Smooth muscle cell (in vitro differentiated cells): ENCODE measurements at regions not wholly inside any gene's neighbourhood (a gene's known extent, or its start where the extent isn't known, plus 50 kb on each side); places are given as distances from the start of the nearest gene placed in this dataset.

Experiments used
- DNase-seq: peaks from one replicate; lab custom pipeline; 2025; ENCODE audit not compliant: unreplicated experiment; lab: John Stamatoyannopoulos, UW
- H2AFZ ChIP-seq: fragments of 200-600 bp; sonication (generic); 2 replicates; pipeline ENCODE4 v1.6.0; 2016; ENCODE audit warnings: antibody characterized with exemption, low read depth, mild to moderate bottlenecking
- H3F3A ChIP-seq: fragments of 200-600 bp; sonication (generic); 2 replicates; pipeline ENCODE4 v1.6.0; 2017; ENCODE audit warnings: antibody characterized with exemption, low read depth
- H3K27ac ChIP-seq: fragments of 200-600 bp; sonication (generic); 2 replicates; pipeline ENCODE4 v1.5.1; 2016; ENCODE audit warnings: low read depth, mild to moderate bottlenecking
- H3K27me3 ChIP-seq: fragments of 200-600 bp; sonication (generic); 2 replicates; pipeline ENCODE4 v1.6.1; 2016; ENCODE audit warnings: low read depth, mild to moderate bottlenecking
- H3K36me3 ChIP-seq: fragments of 200-600 bp; sonication (generic); 2 replicates; pipeline ENCODE4 v1.5.1; 2016; ENCODE audit warnings: low read depth
- H3K4me1 ChIP-seq: fragments of 200-600 bp; sonication (generic); 2 replicates; pipeline ENCODE4 v1.5.1; 2016; ENCODE audit warnings: low read depth
- H3K4me2 ChIP-seq: fragments of 200-600 bp; sonication (generic); 2 replicates; pipeline ENCODE4 v1.6.0; 2016; ENCODE audit warnings: mild to moderate bottlenecking
- H3K4me3 ChIP-seq: fragments of 200-600 bp; sonication (generic); 2 replicates; pipeline ENCODE4 v1.5.1; 2016; ENCODE audit warnings: mild to moderate bottlenecking
- H3K79me2 ChIP-seq: fragments of 200-600 bp; sonication (generic); 2 replicates; pipeline ENCODE4 v1.6.0; 2016; ENCODE audit warnings: low read depth, mild to moderate bottlenecking
- H3K9ac ChIP-seq: fragments of 200-600 bp; sonication (generic); 2 replicates; pipeline ENCODE4 v1.6.0; 2016; ENCODE audit warnings: low read depth
- H3K9me3 ChIP-seq: fragments of 200-600 bp; sonication (generic); replicated peaks from 2 replicates; pipeline ENCODE4 v1.5.1; 2016; ENCODE audit warnings: low read depth
- H4K20me1 ChIP-seq: fragments of 200-600 bp; sonication (generic); 2 replicates; pipeline ENCODE4 v1.6.0; 2016; ENCODE audit warnings: low read depth
- WGBS: methylation state at CpG from one replicate; pipeline ENCODE4 v1.1.7; 2016; ENCODE audit warnings: low lambda C conversion rate; 5-methylcytosine and 5-hydroxymethylcytosine counted together
- TF ChIP-seq, protein P1 (sequence below): fragments of 200-600 bp; sonication (generic); IDR thresholded peaks from 2 replicates; pipeline ENCODE4 v1.5.1; 2017; ENCODE audit warnings: borderline replicate concordance, mild to moderate bottlenecking, antibody characterized with exemption; ENCODE audit not compliant: insufficient read depth, poor library complexity, severe bottlenecking

DNA sequence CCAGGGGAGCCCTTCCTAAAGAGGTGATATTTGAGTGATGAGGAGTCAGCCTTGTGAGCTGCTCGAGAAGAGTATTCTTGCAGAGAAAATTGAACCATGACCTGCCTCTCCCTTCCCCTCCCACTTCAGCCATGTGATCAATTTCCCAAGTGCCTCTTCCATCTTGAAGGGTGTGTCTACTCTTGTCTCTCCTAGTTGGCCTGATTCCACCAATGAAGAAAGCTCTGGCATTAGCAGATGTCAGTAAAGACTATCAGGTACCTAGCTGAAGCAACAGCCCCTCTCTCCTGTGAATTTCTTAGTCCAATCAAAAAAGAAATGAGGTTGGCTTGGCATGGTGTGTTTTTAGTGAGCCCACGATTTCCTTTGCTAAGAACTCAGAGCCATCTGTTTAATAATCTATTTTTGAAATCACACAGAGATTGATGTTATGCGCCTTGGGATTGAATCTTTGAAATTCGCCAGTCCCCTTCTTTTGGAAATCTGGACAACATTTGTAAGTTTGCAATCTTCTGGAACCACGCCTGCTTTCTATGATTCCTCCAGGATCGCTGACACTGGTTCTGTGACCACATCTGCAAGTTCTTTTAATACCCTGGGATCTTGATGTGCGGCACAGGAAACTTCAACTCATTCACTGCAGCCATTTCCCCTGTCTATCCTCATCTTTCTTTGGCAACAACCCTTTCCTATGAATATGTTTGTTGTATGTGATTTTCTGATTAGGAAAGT lies 404.6 kb downstream of the DMRT2 start:
- H3K27me3 ChIP-seq: no peaks in the 10 kb centered on the region
- no peak for DNase-seq
- no peak overlapping the region for H2AFZ ChIP-seq
- TF ChIP-seq, protein P1, sequence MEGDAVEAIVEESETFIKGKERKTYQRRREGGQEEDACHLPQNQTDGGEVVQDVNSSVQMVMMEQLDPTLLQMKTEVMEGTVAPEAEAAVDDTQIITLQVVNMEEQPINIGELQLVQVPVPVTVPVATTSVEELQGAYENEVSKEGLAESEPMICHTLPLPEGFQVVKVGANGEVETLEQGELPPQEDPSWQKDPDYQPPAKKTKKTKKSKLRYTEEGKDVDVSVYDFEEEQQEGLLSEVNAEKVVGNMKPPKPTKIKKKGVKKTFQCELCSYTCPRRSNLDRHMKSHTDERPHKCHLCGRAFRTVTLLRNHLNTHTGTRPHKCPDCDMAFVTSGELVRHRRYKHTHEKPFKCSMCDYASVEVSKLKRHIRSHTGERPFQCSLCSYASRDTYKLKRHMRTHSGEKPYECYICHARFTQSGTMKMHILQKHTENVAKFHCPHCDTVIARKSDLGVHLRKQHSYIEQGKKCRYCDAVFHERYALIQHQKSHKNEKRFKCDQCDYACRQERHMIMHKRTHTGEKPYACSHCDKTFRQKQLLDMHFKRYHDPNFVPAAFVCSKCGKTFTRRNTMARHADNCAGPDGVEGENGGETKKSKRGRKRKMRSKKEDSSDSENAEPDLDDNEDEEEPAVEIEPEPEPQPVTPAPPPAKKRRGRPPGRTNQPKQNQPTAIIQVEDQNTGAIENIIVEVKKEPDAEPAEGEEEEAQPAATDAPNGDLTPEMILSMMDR: no peak
- H3K27ac ChIP-seq: no peak overlapping the region
- H3K36me3 ChIP-seq: no peaks in the 10 kb centered on the region
- 47% methylated on average over 7 of the region's 7 CpGs for WGBS
- H3F3A ChIP-seq: no peaks in the 10 kb centered on the region
- no peak overlapping the region for H3K4me2 ChIP-seq
- H3K79me2 ChIP-seq: no peaks in the 10 kb centered on the region
- no peak overlapping the region for H3K9ac ChIP-seq
- no peaks in the 10 kb centered on the region for H3K4me1 ChIP-seq
- no peak overlapping the region for H3K4me3 ChIP-seq
- peaks cover 5% of the 10 kb centered on the region for H3K9me3 ChIP-seq
- no peaks in the 10 kb centered on the region for H4K20me1 ChIP-seq

DNA sequence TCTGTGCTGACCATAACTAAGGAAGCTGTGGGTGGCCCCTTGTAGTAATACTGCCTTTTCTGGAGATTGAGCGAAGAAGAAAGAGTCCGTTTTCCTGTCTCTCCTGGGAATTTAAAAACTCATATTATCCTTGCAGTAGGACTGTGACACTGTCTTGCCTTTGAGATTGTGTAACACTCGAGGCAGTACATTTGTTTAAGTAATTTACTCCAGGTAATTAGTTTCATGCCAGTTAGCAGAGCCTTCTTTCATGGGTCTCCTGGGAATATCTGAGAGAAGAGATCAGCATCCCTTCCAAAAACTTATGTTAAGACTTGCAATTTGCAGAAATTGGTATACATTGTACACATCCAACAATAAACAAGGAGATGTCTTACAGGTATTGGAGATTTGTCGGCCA lies 405.6 kb downstream of the DMRT2 start:
- H3K9me3 ChIP-seq: peaks cover 5% of the 10 kb centered on the region
- no peaks in the 10 kb centered on the region for H4K20me1 ChIP-seq
- H3F3A ChIP-seq: no peaks in the 10 kb centered on the region
- H3K36me3 ChIP-seq: no peaks in the 10 kb centered on the region
- WGBS: 60% methylated on average over 4 of the region's 4 CpGs
- H3K27ac ChIP-seq: no peak overlapping the region
- H3K79me2 ChIP-seq: no peaks in the 10 kb centered on the region
- H3K4me1 ChIP-seq: no peaks in the 10 kb centered on the region
- no peak overlapping the region for H3K9ac ChIP-seq
- TF ChIP-seq, protein P1: no peak
- H2AFZ ChIP-seq: no peak overlapping the region
- H3K4me3 ChIP-seq: no peak overlapping the region
- H3K27me3 ChIP-seq: no peaks in the 10 kb centered on the region
- H3K4me2 ChIP-seq: no peak overlapping the region
- DNase-seq: no peak

DNA sequence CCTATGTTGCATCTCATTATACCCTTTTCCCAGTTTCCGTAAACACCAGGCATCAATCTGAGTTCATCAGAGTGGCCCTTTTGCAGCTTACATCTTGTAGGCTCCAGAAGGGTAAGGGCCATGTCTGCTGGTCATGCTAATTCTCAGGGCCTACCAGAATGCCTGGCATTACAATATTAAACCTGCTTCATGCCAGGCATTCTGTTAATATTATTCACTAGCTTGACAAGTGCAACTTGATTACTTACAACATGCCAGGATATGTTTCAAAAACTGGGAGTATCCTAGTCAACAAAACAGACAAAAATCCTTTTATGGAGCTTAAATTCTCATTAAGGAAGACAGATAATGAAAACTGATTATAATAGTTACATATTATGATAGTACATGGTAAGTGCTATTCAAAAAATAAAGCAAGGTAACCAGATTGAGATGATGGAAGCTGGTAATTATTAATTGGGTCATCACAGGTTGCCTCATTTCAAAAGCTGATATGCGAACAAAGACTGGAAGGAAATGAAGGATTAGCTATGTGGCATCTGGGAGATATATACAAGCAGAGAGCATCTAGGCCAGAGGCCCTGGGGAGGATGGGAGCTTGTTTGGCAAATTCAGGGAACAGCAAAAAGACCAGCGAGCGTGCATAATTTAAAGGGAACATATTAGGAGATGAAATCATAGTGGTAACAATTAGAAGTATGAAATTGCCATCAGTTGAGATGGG lies 406.3 kb downstream of the DMRT2 start:
- 60% methylated on average over 4 of the region's 4 CpGs for WGBS

More for the DNA sequence above, 406.3 kb downstream of the DMRT2 start:
- Histone ChIP-seq H3K9ac (no peak overlapping the region), H3K27me3 (no peaks in the 10 kb centered on the region), H3K36me3 (no peaks in the 10 kb centered on the region), H3K79me2 (no peaks in the 10 kb centered on the region), H3K27ac (no peak overlapping the region), H4K20me1 (no peaks in the 10 kb centered on the region), H3K9me3 (peaks cover 5% of the 10 kb centered on the region), H3K4me3 (no peak overlapping the region), H3K4me2 (no peak overlapping the region), H3K4me1 (no peaks in the 10 kb centered on the region), H2AFZ (no peak overlapping the region), H3F3A (no peaks in the 10 kb centered on the region)
- no peak for DNase-seq
- TF ChIP-seq, protein P1: no peak
